ENCODE measurements at regions not wholly inside any gene's neighbourhood (a gene's known extent, or its start where the extent isn't known, plus 50 kb on each side); places are given as distances from the start of the nearest gene placed in this dataset.

DNA sequence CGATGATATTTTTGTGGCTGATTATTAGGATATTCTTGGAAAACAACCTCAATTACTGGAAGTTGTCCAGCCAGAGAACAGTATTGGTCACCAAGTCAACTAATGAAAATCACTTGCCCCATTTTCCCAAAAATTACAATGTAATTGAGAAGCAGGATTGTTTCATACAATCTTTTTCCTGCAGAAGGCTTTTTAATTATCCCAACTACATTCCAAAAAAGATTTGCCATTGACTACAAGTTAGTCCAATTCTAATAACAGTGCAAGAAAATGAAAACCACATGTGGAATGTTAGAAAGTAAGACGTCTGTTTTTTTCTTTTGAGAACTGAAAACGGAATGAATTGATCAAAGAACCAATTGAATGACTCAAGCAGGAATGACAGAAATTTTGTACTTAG is 1195.8 kb downstream of the SORCS1 start:
- H3K4me1 ChIP-seq: no peaks in the 10 kb centered on the region
- no peak for TF ChIP-seq CTCF (IDR thresholded peaks at IDR 0.05; ENCODE audit: low read depth, low read length)
- no peaks in the 10 kb centered on the region for H3K36me3 ChIP-seq
- no peaks in the 10 kb centered on the region for H3K27me3 ChIP-seq
- H3K9me3 ChIP-seq: no peaks in the 10 kb centered on the region
- no peak for DNase-seq
- H3K4me3 ChIP-seq (ENCODE audit: low read depth, low read length): no peak overlapping the region

- H3K36me3 ChIP-seq: no peaks in the 10 kb centered on the region
- H3K9me3 ChIP-seq: no peaks in the 10 kb centered on the region
- no peak for DNase-seq
- no peaks in the 10 kb centered on the region for H3K4me1 ChIP-seq
- H3K27me3 ChIP-seq: no peaks in the 10 kb centered on the region
- no peak overlapping the region for H3K4me3 ChIP-seq (ENCODE audit: low read depth, low read length)
- no peak for TF ChIP-seq CTCF (IDR thresholded peaks at IDR 0.05; ENCODE audit: low read depth, low read length)
Measured at GRCh38 chr10:105967256-105967655, 1197.2 kb downstream of the SORCS1 start.

DNA sequence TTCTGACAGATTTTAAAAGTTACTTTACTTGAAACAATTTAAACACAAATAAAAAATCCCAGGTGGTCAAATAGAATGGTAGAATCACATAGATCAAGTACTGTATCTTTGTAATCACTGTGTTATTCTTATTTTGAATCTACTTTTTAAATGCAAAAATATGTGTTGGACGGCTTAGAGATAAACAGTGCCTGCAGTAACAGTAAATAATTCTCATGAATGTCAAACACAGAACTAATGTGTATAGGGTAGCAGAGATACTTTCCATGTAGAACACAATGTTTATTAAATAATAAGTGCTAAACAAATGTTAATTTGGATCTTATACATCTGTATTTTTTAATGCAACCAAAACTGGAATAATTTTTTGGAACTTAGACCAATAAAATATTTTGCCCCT is 1199.4 kb downstream of the SORCS1 start:
- no peak for DNase-seq
- Histone ChIP-seq H3K27me3 (no peaks in the 10 kb centered on the region), H3K9me3 (no peaks in the 10 kb centered on the region), H3K36me3 (no peaks in the 10 kb centered on the region), H3K4me1 (no peaks in the 10 kb centered on the region), H3K4me3 (ENCODE audit: low read depth, low read length) (no peak overlapping the region)
- no peak for TF ChIP-seq CTCF (IDR thresholded peaks at IDR 0.05; ENCODE audit: low read depth, low read length)

- TF ChIP-seq CTCF (IDR thresholded peaks at IDR 0.05; ENCODE audit: low read depth, low read length): no peak
- Histone ChIP-seq H3K4me3 (ENCODE audit: low read depth, low read length) (no peak overlapping the region), H3K36me3 (no peaks in the 10 kb centered on the region), H3K27me3 (no peaks in the 10 kb centered on the region), H3K4me1 (no peaks in the 10 kb centered on the region), H3K9me3 (no peaks in the 10 kb centered on the region)
- DNase-seq: no peak
Measured at GRCh38 chr10:105964009-105964408, 1200.5 kb downstream of the SORCS1 start.

- H3K9me3 ChIP-seq: no peaks in the 10 kb centered on the region
- H3K27me3 ChIP-seq: no peaks in the 10 kb centered on the region
- H3K36me3 ChIP-seq: no peaks in the 10 kb centered on the region
- no peak overlapping the region for H3K4me3 ChIP-seq (ENCODE audit: low read depth, low read length)
- no peaks in the 10 kb centered on the region for H3K4me1 ChIP-seq
- DNase-seq: no peak
- no peak for TF ChIP-seq CTCF (IDR thresholded peaks at IDR 0.05; ENCODE audit: low read depth, low read length)
Measured at GRCh38 chr10:105963334-105963884, 1201.1 kb downstream of the SORCS1 start.

DNA sequence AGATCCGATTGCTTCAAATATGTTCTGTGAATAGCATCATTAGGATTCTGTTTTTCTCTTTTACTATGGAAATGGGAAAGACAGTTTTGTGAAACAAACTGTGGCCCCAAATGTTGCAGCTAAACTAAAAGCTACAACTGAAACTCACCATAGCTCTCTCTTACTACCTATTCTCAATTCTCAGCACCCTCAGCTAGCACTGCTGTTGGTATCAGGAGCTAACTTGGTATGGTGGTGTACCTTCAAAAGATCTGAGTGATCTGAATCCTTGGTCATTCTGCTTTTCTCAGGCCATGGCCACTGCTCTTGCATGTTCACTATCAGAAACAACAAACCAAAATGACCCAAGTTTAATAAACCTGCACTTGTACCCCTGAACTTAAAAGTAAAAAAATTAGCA is 1208.0 kb downstream of the SORCS1 start:
- Histone ChIP-seq H3K36me3 (no peaks in the 10 kb centered on the region), H3K27me3 (no peaks in the 10 kb centered on the region), H3K4me3 (ENCODE audit: low read depth, low read length) (no peak overlapping the region), H3K4me1 (no peaks in the 10 kb centered on the region), H3K9me3 (no peaks in the 10 kb centered on the region)
- no peak for TF ChIP-seq CTCF (IDR thresholded peaks at IDR 0.05; ENCODE audit: low read depth, low read length)
- DNase-seq: no peak

Measured in BE2C (cell line).